ENCODE measurements at regions not wholly inside any gene's neighbourhood (a gene's known extent, or its start where the extent isn't known, plus 50 kb on each side); places are given as distances from the start of the nearest gene placed in this dataset.

- Histone ChIP-seq H3K9ac (ENCODE audit: low read depth in 1 of 2, low read length in 2 of 2) (no peak overlapping the region), H3K9me3 (ENCODE audit: control insufficient read depth in 4 of 4, low read length in 3 of 4) (no peaks in the 10 kb centered on the region), H3K27ac (ENCODE audit: low read depth in 1 of 2, low read length in 2 of 2) (no peak overlapping the region), H3K4me1 (ENCODE audit: control insufficient read depth in 4 of 4, insufficient read depth in 4 of 4, low read length in 3 of 4) (no peaks in the 10 kb centered on the region), H3K27me3 (ENCODE audit: control insufficient read depth in 4 of 4, insufficient read depth in 4 of 4, low read length in 3 of 4) (peaks cover 0 to 19% (median 3%) of the 10 kb centered on the region in 4 donors), H3K36me3 (ENCODE audit: control insufficient read depth in 4 of 4, insufficient read depth in 3 of 4, low read depth in 1 of 4, low read length in 3 of 4) (no peaks in the 10 kb centered on the region), H3K4me3 (ENCODE audit: low read depth in 1 of 3, low read length in 3 of 3) (no peak overlapping the region)
- 37% methylated on average over 7 of the region's 7 CpGs for WGBS
- no peak for DNase-seq (ENCODE audit: low spot score)
- TF ChIP-seq, protein P1, sequence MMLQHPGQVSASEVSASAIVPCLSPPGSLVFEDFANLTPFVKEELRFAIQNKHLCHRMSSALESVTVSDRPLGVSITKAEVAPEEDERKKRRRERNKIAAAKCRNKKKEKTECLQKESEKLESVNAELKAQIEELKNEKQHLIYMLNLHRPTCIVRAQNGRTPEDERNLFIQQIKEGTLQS (IDR thresholded peaks at IDR 0.05): no peak
- peak; percentile 84 to 86 for TF ChIP-seq RAD21 (IDR thresholded peaks at IDR 0.05)
- no peak for TF ChIP-seq TAF1 (conservative IDR thresholded peaks at IDR 0.05)
- peak; percentile 86 for TF ChIP-seq CTCF (IDR thresholded peaks at IDR 0.05; ENCODE audit: low read depth, low read length, missing input control)
Measured at GRCh38 chr12:58346032-58346632, 404.8 kb downstream of the ATP23 start.

DNA sequence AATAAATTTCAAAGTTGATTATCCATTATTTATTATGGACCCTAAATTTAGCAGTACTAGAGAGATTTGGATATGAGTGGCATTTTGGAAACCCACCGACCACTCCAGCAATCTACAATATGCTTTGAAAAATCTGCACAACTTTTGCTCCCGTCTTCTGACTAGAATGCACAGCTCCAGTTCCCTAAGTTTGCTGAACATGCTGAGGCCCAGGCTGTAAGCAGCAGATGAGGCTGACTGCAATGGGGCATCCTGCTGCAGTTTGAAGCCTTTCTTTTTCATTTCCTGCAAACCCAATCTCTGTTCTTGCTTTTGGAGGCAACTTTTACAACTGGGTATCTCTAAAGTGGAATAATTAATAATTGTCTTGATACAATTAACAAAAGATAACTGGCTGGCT lies 405.8 kb downstream of the ATP23 start:
- TF ChIP-seq NR2F2 (IDR thresholded peaks at IDR 0.05) (no peak), RXRA (IDR thresholded peaks at IDR 0.05) (no peak), REST (IDR thresholded peaks at IDR 0.05) (no peak), FOXA1 (IDR thresholded peaks at IDR 0.05) (no peak), JUND (IDR thresholded peaks at IDR 0.05) (no peak), RAD21 (IDR thresholded peaks at IDR 0.05) (no peak), HNF4A (conservative IDR thresholded peaks at IDR 0.05) (no peak), GABPA (IDR thresholded peaks at IDR 0.05 in 1 of 2, conservative IDR thresholded peaks at IDR 0.05 in 1 of 2) (no peak)
- TF ChIP-seq, protein P2, sequence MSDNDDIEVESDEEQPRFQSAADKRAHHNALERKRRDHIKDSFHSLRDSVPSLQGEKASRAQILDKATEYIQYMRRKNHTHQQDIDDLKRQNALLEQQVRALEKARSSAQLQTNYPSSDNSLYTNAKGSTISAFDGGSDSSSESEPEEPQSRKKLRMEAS (IDR thresholded peaks at IDR 0.05): no peak
- TF ChIP-seq, protein P1 (IDR thresholded peaks at IDR 0.05): no peak
- Histone ChIP-seq H3K4me3 (ENCODE audit: low read depth in 1 of 3, low read length in 3 of 3) (no peak overlapping the region), H3K27ac (ENCODE audit: low read depth in 1 of 2, low read length in 2 of 2) (no peak overlapping the region), H3K9ac (ENCODE audit: low read depth in 1 of 2, low read length in 2 of 2) (no peak overlapping the region), H3K9me3 (ENCODE audit: control insufficient read depth in 4 of 4, low read length in 3 of 4) (no peaks in the 10 kb centered on the region), H3K27me3 (ENCODE audit: control insufficient read depth in 4 of 4, insufficient read depth in 4 of 4, low read length in 3 of 4) (peaks cover 0 to 19% (median 3%) of the 10 kb centered on the region in 4 donors), H3K4me1 (ENCODE audit: control insufficient read depth in 4 of 4, insufficient read depth in 4 of 4, low read length in 3 of 4) (no peaks in the 10 kb centered on the region), H3K36me3 (ENCODE audit: control insufficient read depth in 4 of 4, insufficient read depth in 3 of 4, low read depth in 1 of 4, low read length in 3 of 4) (no peaks in the 10 kb centered on the region)
- WGBS: 72% methylated on average over 2 of the region's 2 CpGs
- DNase-seq (ENCODE audit: low spot score): no peak

Data from liver (tissue), 8 donors.